LNCaP clone FGC (cell line): ENCODE measurements at regions not wholly inside any gene's neighbourhood (a gene's known extent, or its start where the extent isn't known, plus 50 kb on each side); places are given as distances from the start of the nearest gene placed in this dataset.

Experiments used
- DNase-seq: peaks from one replicate; pipeline ENCODE4 v3.0.0-alpha.2; 2011; ENCODE audit warnings: low read depth
- H3K4me3 ChIP-seq: 2 replicates; pipeline ENCODE4 v1.5.1; 2011; ENCODE audit warnings: mild to moderate bottlenecking, low read depth, low read length, control low read depth
- TF ChIP-seq, protein P1 (sequence below): IDR thresholded peaks from 2 replicates; pipeline ENCODE4 v1.5.1; 2012; ENCODE audit warnings: mild to moderate bottlenecking; ENCODE audit not compliant: control insufficient read depth, insufficient read depth; ENCODE audit errors: extremely low read depth

DNA sequence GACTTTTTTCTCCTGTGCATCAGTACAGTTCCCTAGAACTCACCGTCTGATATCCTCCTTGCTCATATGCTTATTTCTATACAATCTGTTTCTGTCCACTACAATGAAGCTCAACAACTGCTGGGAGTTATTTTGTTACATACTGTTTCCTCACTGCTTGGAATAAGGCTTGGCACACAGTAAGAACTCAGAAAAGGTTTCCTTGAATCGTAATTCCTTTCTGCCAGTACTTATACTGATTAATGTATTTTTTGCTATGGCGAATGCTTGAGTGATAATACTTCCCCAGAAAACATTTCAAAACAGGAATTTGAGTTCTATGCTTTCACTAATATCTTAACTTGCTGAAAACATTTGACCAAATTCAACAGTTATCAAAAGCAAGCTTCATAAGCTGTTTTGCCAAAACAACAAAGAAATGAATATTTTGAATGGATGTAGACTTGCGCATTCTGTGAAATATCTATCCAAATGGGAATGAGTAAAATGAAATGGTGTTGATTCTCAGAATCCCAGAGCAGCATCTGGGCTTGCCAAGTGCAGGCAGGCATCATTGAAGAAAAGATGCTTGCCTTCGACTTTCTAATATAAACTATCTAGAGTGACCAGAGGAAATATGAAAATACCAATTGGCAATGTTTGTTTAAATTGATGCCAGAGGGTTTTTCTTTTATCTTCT, 286.3 kb downstream of the RAP2B start:
- TF ChIP-seq, protein P1, sequence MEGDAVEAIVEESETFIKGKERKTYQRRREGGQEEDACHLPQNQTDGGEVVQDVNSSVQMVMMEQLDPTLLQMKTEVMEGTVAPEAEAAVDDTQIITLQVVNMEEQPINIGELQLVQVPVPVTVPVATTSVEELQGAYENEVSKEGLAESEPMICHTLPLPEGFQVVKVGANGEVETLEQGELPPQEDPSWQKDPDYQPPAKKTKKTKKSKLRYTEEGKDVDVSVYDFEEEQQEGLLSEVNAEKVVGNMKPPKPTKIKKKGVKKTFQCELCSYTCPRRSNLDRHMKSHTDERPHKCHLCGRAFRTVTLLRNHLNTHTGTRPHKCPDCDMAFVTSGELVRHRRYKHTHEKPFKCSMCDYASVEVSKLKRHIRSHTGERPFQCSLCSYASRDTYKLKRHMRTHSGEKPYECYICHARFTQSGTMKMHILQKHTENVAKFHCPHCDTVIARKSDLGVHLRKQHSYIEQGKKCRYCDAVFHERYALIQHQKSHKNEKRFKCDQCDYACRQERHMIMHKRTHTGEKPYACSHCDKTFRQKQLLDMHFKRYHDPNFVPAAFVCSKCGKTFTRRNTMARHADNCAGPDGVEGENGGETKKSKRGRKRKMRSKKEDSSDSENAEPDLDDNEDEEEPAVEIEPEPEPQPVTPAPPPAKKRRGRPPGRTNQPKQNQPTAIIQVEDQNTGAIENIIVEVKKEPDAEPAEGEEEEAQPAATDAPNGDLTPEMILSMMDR, result no peak
- no peak for DNase-seq
- H3K4me3 ChIP-seq, result no peak overlapping the region

DNA sequence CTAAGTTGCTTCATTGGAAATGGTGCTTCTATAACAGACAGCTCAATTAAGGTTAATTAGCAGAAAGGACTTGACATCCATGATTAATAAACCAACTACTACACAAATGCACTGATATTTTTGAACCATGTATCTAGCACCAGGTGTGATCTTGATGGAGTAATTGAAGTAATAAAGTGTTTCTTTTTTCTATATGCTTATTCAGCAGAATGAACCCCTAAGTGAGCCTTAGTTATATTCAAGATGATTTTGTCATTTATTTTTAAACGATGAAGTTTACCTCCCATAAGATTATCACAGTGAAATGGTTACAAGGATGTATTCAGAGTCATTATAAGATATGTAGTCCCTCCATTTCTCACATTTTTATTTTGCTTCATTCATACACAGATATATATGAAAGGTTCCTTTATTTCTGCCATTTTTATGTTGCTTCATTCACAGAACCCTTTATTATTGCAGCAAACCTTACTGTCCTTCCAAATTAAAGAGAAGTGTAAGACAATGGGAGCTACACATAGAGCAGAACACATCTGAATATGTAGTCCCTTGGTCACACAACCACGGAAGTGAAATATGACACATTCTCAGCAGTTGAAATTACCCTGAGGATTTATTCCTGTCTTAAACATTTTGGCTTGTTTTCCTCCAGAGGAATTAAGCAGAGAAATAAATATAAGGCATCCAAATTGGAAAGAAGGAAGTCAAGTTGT, 295.0 kb downstream of the RAP2B start:
- DNase-seq, result no peak
- TF ChIP-seq, protein P1, result no peak
- no peak overlapping the region for H3K4me3 ChIP-seq

DNA sequence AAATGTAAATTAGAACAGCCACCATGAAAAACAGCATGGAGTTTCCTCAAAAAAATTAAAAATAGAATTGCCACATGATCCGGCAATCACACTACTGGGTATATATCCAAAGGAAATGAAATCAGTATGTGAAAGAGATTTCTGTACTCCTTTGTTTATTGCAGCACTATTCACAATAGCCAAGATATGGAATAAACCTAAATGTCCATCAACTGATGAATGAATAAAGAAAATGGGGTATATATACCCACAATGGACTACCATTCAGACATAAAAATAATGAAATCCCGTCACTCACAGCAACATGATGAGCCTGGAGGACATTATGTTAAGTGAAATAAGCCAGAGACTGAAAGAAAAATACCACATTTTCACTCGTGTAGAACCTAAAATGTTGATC, 296.9 kb downstream of the RAP2B start:
- H3K4me3 ChIP-seq, result no peak overlapping the region
- no peak for DNase-seq
- TF ChIP-seq, protein P1, result no peak

DNA sequence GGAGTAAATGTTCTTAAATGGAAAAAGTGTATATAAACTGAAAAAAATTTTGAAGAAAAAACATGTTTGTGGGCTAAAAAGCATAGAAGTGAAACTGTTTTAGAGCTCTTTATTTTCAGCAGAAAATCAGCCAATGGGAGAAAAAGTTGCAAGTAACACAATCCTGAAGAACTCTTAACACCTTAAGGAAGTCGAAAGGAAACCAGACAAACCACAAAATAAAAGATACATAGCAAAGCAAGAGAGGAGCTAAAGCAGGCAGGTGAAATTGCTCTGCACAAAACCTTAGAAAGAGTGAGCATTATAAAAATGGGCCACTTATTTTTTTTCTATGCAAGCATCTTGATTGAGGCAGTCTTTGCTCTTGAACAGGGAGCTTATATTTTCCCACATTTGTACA, 300.5 kb downstream of the RAP2B start:
- TF ChIP-seq, protein P1, result no peak
- DNase-seq, result no peak

DNA sequence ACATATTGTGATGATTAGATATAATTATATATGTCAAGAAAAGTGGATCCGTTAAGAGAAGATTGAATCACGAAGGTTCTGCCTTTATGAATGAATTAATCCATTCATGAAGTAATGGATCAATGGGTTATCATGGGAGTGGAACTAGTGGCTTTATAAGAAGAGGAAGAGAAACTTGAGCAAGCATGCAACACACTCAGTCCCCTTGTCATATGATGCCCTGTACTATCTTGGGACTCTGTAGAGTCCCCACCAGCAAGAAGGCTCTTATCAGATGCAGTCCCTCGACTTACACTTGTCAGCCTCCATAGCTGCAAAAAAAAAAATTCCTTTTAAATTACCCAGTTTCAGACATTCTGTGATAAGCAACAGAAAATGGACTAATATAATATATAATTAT, 301.9 kb downstream of the RAP2B start:
- TF ChIP-seq, protein P1, result no peak
- no peak overlapping the region for H3K4me3 ChIP-seq
- no peak for DNase-seq

More for the DNA sequence above, 300.5 kb downstream of the RAP2B start:
- H3K4me3 ChIP-seq, result no peak overlapping the region

DNA sequence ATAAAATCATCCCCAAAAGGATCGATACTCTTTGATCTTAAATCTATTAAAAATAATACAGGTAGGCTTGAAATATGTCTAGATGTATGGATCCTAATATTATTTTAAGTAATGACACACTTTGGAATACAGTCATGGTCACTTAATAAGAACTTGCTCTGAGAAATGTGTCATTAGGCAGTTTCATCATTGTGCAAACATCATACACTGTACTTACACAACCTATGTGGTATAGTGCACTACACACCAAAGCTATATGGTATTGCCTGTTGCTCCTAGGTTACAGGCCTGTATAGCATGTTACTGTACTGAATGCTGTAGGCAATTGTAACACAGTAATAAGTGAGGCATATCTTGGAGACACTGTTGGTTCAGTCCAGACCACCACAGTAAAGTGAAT, 307.1 kb downstream of the RAP2B start:
- no peak for DNase-seq
- no peak overlapping the region for H3K4me3 ChIP-seq
- TF ChIP-seq, protein P1, result no peak
